Caco-2 (cell line): ENCODE measurements at regions not wholly inside any gene's neighbourhood (a gene's known extent, or its start where the extent isn't known, plus 50 kb on each side); places are given as distances from the start of the nearest gene placed in this dataset.

Experiments used
- BruUV-seq: library from RNA; stranded (reverse); fragments of 400-500 nt; replicated peaks from 2 replicates; lab custom pipeline; 2021; lab: Mats Ljungman, UMichigan
- CTCF ChIA-PET: fragments of 300-600 bp; sonication (Branson Sonifier 250); formaldehyde crosslinking; loops from one replicate; lab custom pipeline; 2022; ENCODE audit warnings: antibody characterized with exemption; lab: Charles Lee
- POLR2A ChIA-PET: fragments of 300-600 bp; sonication (Branson Sonifier 250); formaldehyde crosslinking; loops from one replicate; lab custom pipeline; 2022; ENCODE audit warnings: antibody characterized with exemption; lab: Charles Lee
- DNase-seq, 2 experiments: peaks; one replicate each; pipeline versions ENCODE4 v3.0.0 to v3.0.0-alpha.2; 2020 to 2022
- H3K27me3 ChIP-seq: replicated peaks from 2 replicates; pipeline ENCODE4 v1.6.0; 2011; ENCODE audit warnings: low read length; ENCODE audit not compliant: control insufficient read depth, insufficient read depth
- H3K36me3 ChIP-seq: 2 replicates; pipeline ENCODE4 v1.5.1; 2011; ENCODE audit warnings: low read length; ENCODE audit not compliant: control insufficient read depth, insufficient read depth
- H3K4me1 ChIP-seq: fragments of 250-450 bp; sonication (Bioruptor Pico); 2 replicates; pipeline ENCODE4 v1.5.1; 2020; ENCODE audit warnings: mild to moderate bottlenecking
- H3K4me3 ChIP-seq: 2 replicates; pipeline ENCODE4 v1.5.1; 2011; ENCODE audit warnings: low read depth, mild to moderate bottlenecking, control low read depth, low read length
- H3K9me3 ChIP-seq: fragments of 250-450 bp; sonication (Bioruptor Pico); 2 replicates; pipeline ENCODE4 v1.5.1; 2020; ENCODE audit warnings: mild to moderate bottlenecking, moderate library complexity
- H3K27ac Mint-ChIP-seq: one replicate; pipeline ENCODE4 v1.8.0; 2022; ENCODE audit warnings: mixed read lengths; ENCODE audit not compliant: unreplicated experiment
- H3K27me3 Mint-ChIP-seq: one replicate; pipeline ENCODE4 v1.8.0; 2022; ENCODE audit warnings: mixed read lengths; ENCODE audit not compliant: insufficient read depth, unreplicated experiment
- H3K36me3 Mint-ChIP-seq: one replicate; pipeline ENCODE4 v1.8.0; 2022; ENCODE audit warnings: mild to moderate bottlenecking, mixed read lengths; ENCODE audit not compliant: insufficient read depth, unreplicated experiment
- H3K4me1 Mint-ChIP-seq: one replicate; pipeline ENCODE4 v1.8.0; 2022; ENCODE audit warnings: low read depth, mixed read lengths; ENCODE audit not compliant: unreplicated experiment
- H3K4me3 Mint-ChIP-seq: one replicate; pipeline ENCODE4 v1.8.0; 2022; ENCODE audit warnings: mild to moderate bottlenecking, moderate library complexity, mixed read lengths; ENCODE audit not compliant: unreplicated experiment
- H3K9me3 Mint-ChIP-seq: one replicate; pipeline ENCODE4 v1.8.0; 2022; ENCODE audit warnings: mixed read lengths; ENCODE audit not compliant: unreplicated experiment
- CTCF ChIP-seq, 2 experiments: fragments of 200-600 bp in 1 of 2; IDR thresholded peaks; 1 replicate in 1 of 2; 2 replicates in 1 of 2; pipeline versions ENCODE4 v1.5.1 to v1.8.0; 2011 to 2022; ENCODE audit warnings: antibody characterized with exemption in 1 of 2, control low read depth in 1 of 2, inconsistent platforms in 1 of 2, low read depth in 1 of 2, low read length in 1 of 2, mild to moderate bottlenecking in 1 of 2, moderate library complexity in 1 of 2; ENCODE audit not compliant: insufficient read depth in 1 of 2, severe bottlenecking in 1 of 2, unreplicated experiment in 1 of 2
- intact Hi-C: fragments of 100-400 bp; cut with micrococcal nuclease; formaldehyde crosslinking; loops from one replicate; pipeline ENCODE4 v1.10.0; 2022; ENCODE audit not compliant: unreplicated experiment

DNA sequence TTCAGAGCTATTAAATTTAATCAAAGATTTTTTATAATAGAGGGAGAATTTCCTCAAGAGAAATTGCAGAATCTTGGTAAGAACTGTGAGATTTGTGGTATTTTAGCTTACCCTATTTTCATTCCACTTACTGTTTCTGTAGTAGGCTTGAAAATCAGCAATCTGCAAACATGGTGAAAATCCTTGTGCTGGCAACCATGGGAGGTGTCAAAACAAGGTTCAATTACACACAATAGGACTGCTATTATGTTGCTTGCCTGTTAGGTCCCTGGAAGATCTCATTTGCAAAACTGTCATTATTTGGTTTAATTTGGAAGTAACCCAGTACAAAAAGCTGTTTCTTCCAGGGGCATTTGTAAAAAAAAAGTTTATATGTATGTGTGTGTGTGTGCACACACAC, 662.8 kb upstream of the SLITRK6 start:
- no peak for TF ChIP-seq CTCF (IDR thresholded peaks at IDR 0.05; ENCODE audit: insufficient read depth in 1 of 2, low read depth in 1 of 2, low read length in 1 of 2, severe bottlenecking in 1 of 2, unreplicated experiment in 1 of 2)
- H3K4me3 ChIP-seq = no peak overlapping the region
- no peak overlapping the region for H3K4me3 Mint-ChIP-seq
- H3K27me3 Mint-ChIP-seq = no peaks in the 10 kb centered on the region
- H3K4me1 ChIP-seq = no peaks in the 10 kb centered on the region
- no peak overlapping the region for H3K27ac Mint-ChIP-seq
- DNase-seq = no peak
- POLR2A ChIA-PET = no interaction called here
- H3K36me3 Mint-ChIP-seq = no peaks in the 10 kb centered on the region
- no peaks in the 10 kb centered on the region for H3K27me3 ChIP-seq
- H3K36me3 ChIP-seq = no peaks in the 10 kb centered on the region
- no peaks in the 10 kb centered on the region for H3K4me1 Mint-ChIP-seq
- no peaks in the 10 kb centered on the region for H3K9me3 Mint-ChIP-seq
- no peaks in the 10 kb centered on the region for H3K9me3 ChIP-seq
- BruUV-seq = no TSS peak
- CTCF ChIA-PET = no interaction called here
- intact Hi-C loops = no loop called here

GRCh38 chr13:86464193-86464592, 665.0 kb upstream of the SLITRK6 start:
- no TSS peak for BruUV-seq

GRCh38 chr13:86474971-86475370, 675.8 kb upstream of the SLITRK6 start:
- Mint-ChIP-seq H3K27me3 (peaks cover 6% of the 10 kb centered on the region), H3K4me1 (no peaks in the 10 kb centered on the region), H3K4me3 (no peak overlapping the region), H3K27ac (no peak overlapping the region), H3K36me3 (no peaks in the 10 kb centered on the region), H3K9me3 (no peaks in the 10 kb centered on the region)
- intact Hi-C loops = no loop called here
- H3K4me1 ChIP-seq = no peaks in the 10 kb centered on the region
- no peaks in the 10 kb centered on the region for H3K27me3 ChIP-seq
- H3K4me3 ChIP-seq = no peak overlapping the region
- H3K36me3 ChIP-seq = no peaks in the 10 kb centered on the region
- ChIA-PET CTCF (no interaction called here), POLR2A (no interaction called here)
- no peak for TF ChIP-seq CTCF (IDR thresholded peaks at IDR 0.05; ENCODE audit: insufficient read depth in 1 of 2, low read depth in 1 of 2, low read length in 1 of 2, severe bottlenecking in 1 of 2, unreplicated experiment in 1 of 2)
- no peaks in the 10 kb centered on the region for H3K9me3 ChIP-seq
- BruUV-seq = no TSS peak
- no peak for DNase-seq

More at GRCh38 chr13:86464193-86464592, 665.0 kb upstream of the SLITRK6 start:
- Histone ChIP-seq H3K9me3 (no peaks in the 10 kb centered on the region), H3K4me1 (no peaks in the 10 kb centered on the region), H3K27me3 (no peaks in the 10 kb centered on the region), H3K36me3 (no peaks in the 10 kb centered on the region), H3K4me3 (no peak overlapping the region)
- peak in 1 of 2 experiments; percentile 10 for TF ChIP-seq CTCF (IDR thresholded peaks at IDR 0.05; ENCODE audit: insufficient read depth in 1 of 2, low read depth in 1 of 2, low read length in 1 of 2, severe bottlenecking in 1 of 2, unreplicated experiment in 1 of 2)
- Mint-ChIP-seq H3K4me1 (no peaks in the 10 kb centered on the region), H3K9me3 (no peaks in the 10 kb centered on the region), H3K4me3 (no peak overlapping the region), H3K27ac (no peak overlapping the region), H3K27me3 (no peaks in the 10 kb centered on the region), H3K36me3 (no peaks in the 10 kb centered on the region)
- POLR2A ChIA-PET = no interaction called here
- no peak for DNase-seq
- CTCF ChIA-PET = no interaction called here
- intact Hi-C loops = no loop called here
